ENCODE measurements at regions not wholly inside any gene's neighbourhood (a gene's known extent, or its start where the extent isn't known, plus 50 kb on each side); places are given as distances from the start of the nearest gene placed in this dataset.

DNA sequence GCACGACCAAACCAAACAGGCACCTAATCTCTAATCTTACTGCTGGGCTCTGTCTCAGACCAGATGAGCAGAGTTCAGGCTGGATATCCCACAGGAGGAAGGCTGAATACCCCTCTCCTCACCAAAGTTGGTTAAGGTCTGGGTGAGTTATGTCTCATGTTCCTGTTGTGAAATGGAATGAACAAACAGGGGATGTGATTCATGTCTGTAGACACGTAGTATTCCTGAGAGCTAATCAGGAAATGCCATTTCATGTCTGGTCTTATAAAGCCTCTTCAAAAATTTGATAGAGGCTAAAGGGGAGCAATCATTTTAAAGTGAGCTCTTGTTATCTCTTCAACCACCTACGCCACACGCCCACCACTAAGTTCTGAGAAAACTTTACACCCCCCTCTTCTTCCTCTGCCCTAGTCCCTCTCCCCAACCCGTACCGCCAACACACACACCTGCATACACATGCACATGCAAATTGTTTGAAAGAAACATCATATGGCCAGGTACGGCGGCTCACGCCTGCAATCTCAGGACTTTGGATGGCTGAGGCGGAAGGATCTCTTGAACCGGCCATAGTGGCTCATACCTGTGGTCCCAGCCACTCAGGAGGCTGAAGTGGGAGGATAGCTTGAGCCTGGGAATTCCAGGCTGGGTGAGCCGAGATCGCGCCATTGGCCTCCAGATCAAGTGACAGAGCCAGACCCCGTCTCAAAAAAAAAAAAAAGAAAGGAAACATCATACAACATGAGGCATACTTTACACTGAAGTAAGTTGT is 69.8 kb upstream of the RAI14 start:
- TF ChIP-seq YY1 (IDR thresholded peaks at IDR 0.05; ENCODE audit: low read depth) = no peak
- no peak for TF ChIP-seq RAD21 (IDR thresholded peaks at IDR 0.05; ENCODE audit: low read depth)
- TF ChIP-seq EGR1 (IDR thresholded peaks at IDR 0.05) = no peak
- no peak for TF ChIP-seq CEBPB (IDR thresholded peaks at IDR 0.05)
- no peak for TF ChIP-seq TAF1 (IDR thresholded peaks at IDR 0.05; ENCODE audit: low read depth)
- TF ChIP-seq EP300 (IDR thresholded peaks at IDR 0.05; ENCODE audit: borderline replicate concordance) = no peak

DNA sequence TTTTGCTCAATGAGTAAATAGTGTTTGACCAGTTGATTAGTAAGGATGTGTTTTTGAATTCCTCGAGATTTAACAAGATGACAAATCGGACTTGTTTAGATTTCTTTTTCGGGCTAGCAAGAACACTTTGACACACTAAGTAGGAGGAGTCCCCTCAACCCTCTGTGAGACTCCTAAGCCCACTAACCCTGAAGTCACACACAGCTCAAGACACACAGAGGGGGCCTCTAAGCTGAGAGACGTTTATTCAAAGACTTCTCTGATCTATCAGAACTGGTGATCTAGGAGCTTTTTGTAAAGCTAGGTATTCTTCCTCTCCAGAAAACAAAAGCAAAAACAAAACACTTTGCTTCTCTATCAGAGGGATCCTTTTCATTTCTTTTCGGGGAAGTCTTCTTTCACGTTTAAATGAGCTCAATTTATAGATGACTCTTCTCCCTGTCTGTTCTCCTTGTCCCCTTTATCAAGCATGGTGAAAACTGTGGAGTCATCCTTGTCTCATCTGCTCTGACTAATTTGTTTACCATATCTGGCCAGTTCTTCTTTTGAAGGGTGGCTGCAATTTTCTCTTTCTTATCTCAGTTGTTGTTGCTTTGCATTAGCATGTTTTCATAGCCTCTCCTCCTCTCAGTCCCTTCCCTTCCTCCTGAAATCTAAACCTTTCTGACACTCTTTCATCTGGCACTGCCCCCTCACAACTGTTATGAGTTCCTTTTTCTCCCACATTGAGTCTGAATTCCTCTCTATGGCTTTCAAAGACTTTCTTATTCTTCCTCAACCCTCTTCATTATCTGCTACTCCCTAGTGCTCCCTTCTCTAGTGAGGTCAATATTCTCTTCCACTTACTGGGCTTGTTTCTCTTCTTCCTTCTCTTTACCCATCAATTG is 68.5 kb upstream of the RAI14 start:
- TF ChIP-seq CEBPB (IDR thresholded peaks at IDR 0.05) (no peak), NFIC (IDR thresholded peaks at IDR 0.05) (no peak)

DNA sequence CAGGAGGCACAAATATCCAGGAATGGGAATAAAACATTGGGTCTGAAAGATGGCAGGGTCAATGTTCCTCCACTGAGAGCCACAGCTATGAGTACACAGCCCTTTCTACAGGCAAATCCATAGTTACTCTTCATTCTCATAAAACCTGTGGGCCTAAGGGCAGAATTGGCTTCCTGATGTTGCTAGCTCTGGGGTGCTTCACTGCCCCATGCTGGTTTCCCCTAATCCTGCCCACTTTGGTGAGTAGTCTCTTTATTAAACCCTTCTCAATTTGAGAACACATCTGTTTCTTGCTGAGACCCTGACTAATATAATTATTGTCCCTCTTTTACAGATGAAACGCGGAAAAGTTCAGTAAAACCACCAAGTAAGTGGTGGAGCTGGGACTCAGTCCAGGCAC is 66.3 kb upstream of the RAI14 start:
- TF ChIP-seq FOXM1 (IDR thresholded peaks at IDR 0.05; ENCODE audit: borderline replicate concordance, low read depth) (no peak), TCF12 (IDR thresholded peaks at IDR 0.05; ENCODE audit: low read depth) (no peak), TEAD4 (IDR thresholded peaks at IDR 0.05) (no peak), EP300 (IDR thresholded peaks at IDR 0.05; ENCODE audit: borderline replicate concordance) (no peak)
- TF ChIP-seq, protein P1, sequence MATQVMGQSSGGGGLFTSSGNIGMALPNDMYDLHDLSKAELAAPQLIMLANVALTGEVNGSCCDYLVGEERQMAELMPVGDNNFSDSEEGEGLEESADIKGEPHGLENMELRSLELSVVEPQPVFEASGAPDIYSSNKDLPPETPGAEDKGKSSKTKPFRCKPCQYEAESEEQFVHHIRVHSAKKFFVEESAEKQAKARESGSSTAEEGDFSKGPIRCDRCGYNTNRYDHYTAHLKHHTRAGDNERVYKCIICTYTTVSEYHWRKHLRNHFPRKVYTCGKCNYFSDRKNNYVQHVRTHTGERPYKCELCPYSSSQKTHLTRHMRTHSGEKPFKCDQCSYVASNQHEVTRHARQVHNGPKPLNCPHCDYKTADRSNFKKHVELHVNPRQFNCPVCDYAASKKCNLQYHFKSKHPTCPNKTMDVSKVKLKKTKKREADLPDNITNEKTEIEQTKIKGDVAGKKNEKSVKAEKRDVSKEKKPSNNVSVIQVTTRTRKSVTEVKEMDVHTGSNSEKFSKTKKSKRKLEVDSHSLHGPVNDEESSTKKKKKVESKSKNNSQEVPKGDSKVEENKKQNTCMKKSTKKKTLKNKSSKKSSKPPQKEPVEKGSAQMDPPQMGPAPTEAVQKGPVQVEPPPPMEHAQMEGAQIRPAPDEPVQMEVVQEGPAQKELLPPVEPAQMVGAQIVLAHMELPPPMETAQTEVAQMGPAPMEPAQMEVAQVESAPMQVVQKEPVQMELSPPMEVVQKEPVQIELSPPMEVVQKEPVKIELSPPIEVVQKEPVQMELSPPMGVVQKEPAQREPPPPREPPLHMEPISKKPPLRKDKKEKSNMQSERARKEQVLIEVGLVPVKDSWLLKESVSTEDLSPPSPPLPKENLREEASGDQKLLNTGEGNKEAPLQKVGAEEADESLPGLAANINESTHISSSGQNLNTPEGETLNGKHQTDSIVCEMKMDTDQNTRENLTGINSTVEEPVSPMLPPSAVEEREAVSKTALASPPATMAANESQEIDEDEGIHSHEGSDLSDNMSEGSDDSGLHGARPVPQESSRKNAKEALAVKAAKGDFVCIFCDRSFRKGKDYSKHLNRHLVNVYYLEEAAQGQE (IDR thresholded peaks at IDR 0.05; ENCODE audit: low read depth) = no peak
- TF ChIP-seq, protein P2, sequence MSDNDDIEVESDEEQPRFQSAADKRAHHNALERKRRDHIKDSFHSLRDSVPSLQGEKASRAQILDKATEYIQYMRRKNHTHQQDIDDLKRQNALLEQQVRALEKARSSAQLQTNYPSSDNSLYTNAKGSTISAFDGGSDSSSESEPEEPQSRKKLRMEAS (IDR thresholded peaks at IDR 0.05) = no peak
- TF ChIP-seq, protein P3, sequence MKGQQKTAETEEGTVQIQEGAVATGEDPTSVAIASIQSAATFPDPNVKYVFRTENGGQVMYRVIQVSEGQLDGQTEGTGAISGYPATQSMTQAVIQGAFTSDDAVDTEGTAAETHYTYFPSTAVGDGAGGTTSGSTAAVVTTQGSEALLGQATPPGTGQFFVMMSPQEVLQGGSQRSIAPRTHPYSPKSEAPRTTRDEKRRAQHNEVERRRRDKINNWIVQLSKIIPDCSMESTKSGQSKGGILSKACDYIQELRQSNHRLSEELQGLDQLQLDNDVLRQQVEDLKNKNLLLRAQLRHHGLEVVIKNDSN (IDR thresholded peaks at IDR 0.05) = no peak

DNA sequence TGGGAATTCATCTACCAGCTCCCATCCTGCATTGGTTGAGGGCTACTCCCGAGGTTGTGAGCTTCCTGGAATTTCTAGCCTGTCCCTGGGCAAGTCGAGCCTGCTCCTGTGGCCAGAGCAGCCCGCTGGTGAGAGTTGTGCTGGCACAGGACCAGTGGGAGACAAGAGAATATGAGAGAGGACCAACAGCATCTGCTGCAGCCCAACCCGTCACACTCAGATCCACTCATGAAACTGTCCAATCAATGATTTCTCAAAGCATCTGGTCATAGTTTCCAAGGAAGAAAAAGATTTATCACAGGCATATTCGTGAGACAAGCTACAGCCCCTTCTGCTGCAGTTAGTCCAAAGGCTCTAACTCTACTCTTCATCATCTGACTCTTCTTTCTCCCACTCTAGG is 64.4 kb upstream of the RAI14 start:
- TF ChIP-seq, protein P3 (IDR thresholded peaks at IDR 0.05) = no peak
- TF ChIP-seq TAF1 (IDR thresholded peaks at IDR 0.05; ENCODE audit: low read depth) = no peak
- no peak for TF ChIP-seq CEBPB (IDR thresholded peaks at IDR 0.05)
- TF ChIP-seq TCF12 (IDR thresholded peaks at IDR 0.05; ENCODE audit: low read depth) = no peak
- no peak for TF ChIP-seq RAD21 (IDR thresholded peaks at IDR 0.05; ENCODE audit: low read depth)
- TF ChIP-seq ZBTB7A (IDR thresholded peaks at IDR 0.05; ENCODE audit: low read depth) = no peak
- TF ChIP-seq, protein P1 (IDR thresholded peaks at IDR 0.05; ENCODE audit: low read depth) = no peak
- no peak for TF ChIP-seq YY1 (IDR thresholded peaks at IDR 0.05; ENCODE audit: low read depth)
- TF ChIP-seq FOXM1 (IDR thresholded peaks at IDR 0.05; ENCODE audit: borderline replicate concordance, low read depth) = no peak
- TF ChIP-seq, protein P2 (IDR thresholded peaks at IDR 0.05) = no peak
- no peak for TF ChIP-seq NFIC (IDR thresholded peaks at IDR 0.05)
- no peak for TF ChIP-seq EGR1 (IDR thresholded peaks at IDR 0.05)
- no peak for TF ChIP-seq EP300 (IDR thresholded peaks at IDR 0.05; ENCODE audit: borderline replicate concordance)

DNA sequence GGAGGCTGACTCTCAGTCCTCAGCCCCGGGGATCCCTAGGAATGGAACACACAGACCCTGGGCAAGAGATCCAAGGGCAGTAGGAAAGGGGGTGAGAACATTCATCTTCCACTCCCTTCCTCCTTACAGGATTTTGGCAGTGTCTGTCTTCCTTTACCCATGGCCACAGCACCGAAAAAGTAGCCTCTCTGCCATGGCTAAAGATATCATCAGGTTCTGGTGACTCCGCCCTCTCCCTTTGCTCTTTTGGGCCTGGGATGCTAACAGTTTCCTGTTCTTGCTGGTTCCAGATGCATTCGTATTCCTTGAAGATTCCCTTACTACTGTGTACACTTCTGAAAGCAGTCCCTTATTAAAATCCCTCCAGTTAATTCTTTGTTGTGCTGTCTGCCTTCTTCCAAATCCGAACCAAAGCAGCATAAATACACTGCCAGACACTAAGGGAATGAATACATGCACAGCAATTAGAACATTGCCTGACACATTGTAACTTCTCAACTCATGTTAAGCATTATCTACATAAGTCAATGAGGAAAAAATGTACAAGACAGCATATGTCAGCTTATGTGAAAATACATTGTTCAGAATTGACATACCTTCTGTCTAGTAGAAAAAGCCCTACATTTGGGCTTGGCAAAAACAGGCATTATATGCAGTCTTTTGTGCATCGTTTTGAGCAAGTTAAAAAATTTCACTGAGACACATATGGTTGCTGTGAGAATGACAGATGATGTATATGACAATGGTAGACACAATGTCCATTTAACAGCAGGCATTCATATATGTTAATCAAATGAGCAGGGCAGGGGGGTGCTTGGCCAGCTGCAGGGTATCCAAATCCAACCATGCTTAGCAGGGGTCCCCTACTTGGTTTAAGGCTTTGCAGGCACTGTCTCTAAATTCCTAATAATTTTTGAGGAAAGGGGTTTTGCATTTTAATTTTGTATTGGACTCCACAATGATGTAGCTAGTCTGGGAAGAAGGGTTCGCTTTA is 58.8 kb upstream of the RAI14 start:
- TF ChIP-seq, protein P3 (IDR thresholded peaks at IDR 0.05) = no peak
- TF ChIP-seq FOXM1 (IDR thresholded peaks at IDR 0.05; ENCODE audit: borderline replicate concordance, low read depth) = no peak
- no peak for TF ChIP-seq CREB1 (IDR thresholded peaks at IDR 0.05; ENCODE audit: low read depth)
- no peak for TF ChIP-seq RAD21 (IDR thresholded peaks at IDR 0.05; ENCODE audit: low read depth)
- TF ChIP-seq CEBPB (IDR thresholded peaks at IDR 0.05) = no peak
- no peak for TF ChIP-seq TAF1 (IDR thresholded peaks at IDR 0.05; ENCODE audit: low read depth)
